ENCODE measurements at regions not wholly inside any gene's neighbourhood (a gene's known extent, or its start where the extent isn't known, plus 50 kb on each side); places are given as distances from the start of the nearest gene placed in this dataset.

- no peak overlapping the region for H3K27ac ChIP-seq (ENCODE audit: control insufficient read depth, insufficient read depth, low read length)
- no peak overlapping the region for H2AFZ ChIP-seq (ENCODE audit: control insufficient read depth, low read length)
- H3K9me1 ChIP-seq (ENCODE audit: control insufficient read depth, extremely low read depth, insufficient read depth, low read length), result no peaks in the 10 kb centered on the region
- TF ChIP-seq EZH2 (IDR thresholded peaks at IDR 0.05; ENCODE audit: low read length) (no peak), CTCF (optimal IDR thresholded peaks at IDR 0.05 in 1 of 3, IDR thresholded peaks at IDR 0.05 in 1 of 3, conservative IDR thresholded peaks at IDR 0.05 in 1 of 3; ENCODE audit: extremely low read depth in 1 of 3, insufficient read depth in 2 of 3, low read length in 3 of 3) (no peak)
- no peaks in the 10 kb centered on the region for H3K9me3 ChIP-seq (ENCODE audit: control insufficient read depth, low read depth, low read length)
- dilution Hi-C loops (cut with MboI; ENCODE audit: extremely low pct_ligation_motif_present, low sequenced_read_pairs), result no loop called here
- no peaks in the 10 kb centered on the region for H4K20me1 ChIP-seq (ENCODE audit: control insufficient read depth, extremely low read depth, insufficient read depth, low read length)
- no peak overlapping the region for H3K9ac ChIP-seq (ENCODE audit: control insufficient read depth, extremely low read depth, insufficient read depth, low read length)
- peaks cover 14% of the 10 kb centered on the region for H3K4me1 ChIP-seq (ENCODE audit: control insufficient read depth, extremely low read depth, insufficient read depth, low read length)
- DNase-seq (ENCODE audit: low read depth, low spot score), result no peak
- H3K4me2 ChIP-seq (ENCODE audit: control insufficient read depth, extremely low read depth, insufficient read depth, low read depth, low read length), result no peak overlapping the region
- no peak for FAIRE-seq
- no peak overlapping the region for H3K4me3 ChIP-seq (ENCODE audit: control insufficient read depth in 2 of 3, extremely low read depth in 1 of 3, insufficient read depth in 2 of 3, low read depth in 1 of 3, low read length in 3 of 3)
- H3K79me2 ChIP-seq (ENCODE audit: control insufficient read depth, insufficient read depth, low read length), result no peaks in the 10 kb centered on the region
- H3K27me3 ChIP-seq (ENCODE audit: control insufficient read depth, extremely low read depth, insufficient read depth, low read length), result peaks cover 23% of the 10 kb centered on the region
- no peaks in the 10 kb centered on the region for H3K36me3 ChIP-seq (ENCODE audit: control insufficient read depth in 2 of 2, extremely low read depth in 1 of 2, insufficient read depth in 2 of 2, low read length in 2 of 2)
Observed at GRCh38 chr5:73306741-73307275, 133.8 kb downstream of the TMEM174 start.

- H3K27ac ChIP-seq (ENCODE audit: control insufficient read depth, insufficient read depth, low read length), result no peak overlapping the region
- H3K27me3 ChIP-seq (ENCODE audit: control insufficient read depth, extremely low read depth, insufficient read depth, low read length), result peaks cover 29% of the 10 kb centered on the region
- H3K9me3 ChIP-seq (ENCODE audit: control insufficient read depth, low read depth, low read length), result no peaks in the 10 kb centered on the region
- H3K9me1 ChIP-seq (ENCODE audit: control insufficient read depth, extremely low read depth, insufficient read depth, low read length), result no peaks in the 10 kb centered on the region
- TF ChIP-seq CTCF (optimal IDR thresholded peaks at IDR 0.05 in 1 of 3, IDR thresholded peaks at IDR 0.05 in 1 of 3, conservative IDR thresholded peaks at IDR 0.05 in 1 of 3; ENCODE audit: extremely low read depth in 1 of 3, insufficient read depth in 2 of 3, low read length in 3 of 3) (no peak), EZH2 (IDR thresholded peaks at IDR 0.05; ENCODE audit: low read length) (no peak)
- dilution Hi-C loops (cut with MboI; ENCODE audit: extremely low pct_ligation_motif_present, low sequenced_read_pairs), result no loop called here
- H3K4me3 ChIP-seq (ENCODE audit: control insufficient read depth in 2 of 3, extremely low read depth in 1 of 3, insufficient read depth in 2 of 3, low read depth in 1 of 3, low read length in 3 of 3), result no peak overlapping the region
- H4K20me1 ChIP-seq (ENCODE audit: control insufficient read depth, extremely low read depth, insufficient read depth, low read length), result no peaks in the 10 kb centered on the region
- no peak overlapping the region for H2AFZ ChIP-seq (ENCODE audit: control insufficient read depth, low read length)
- H3K79me2 ChIP-seq (ENCODE audit: control insufficient read depth, insufficient read depth, low read length), result no peaks in the 10 kb centered on the region
- FAIRE-seq, result no peak
- H3K9ac ChIP-seq (ENCODE audit: control insufficient read depth, extremely low read depth, insufficient read depth, low read length), result no peak overlapping the region
- no peak overlapping the region for H3K4me2 ChIP-seq (ENCODE audit: control insufficient read depth, extremely low read depth, insufficient read depth, low read depth, low read length)
- H3K4me1 ChIP-seq (ENCODE audit: control insufficient read depth, extremely low read depth, insufficient read depth, low read length), result peaks cover 9% of the 10 kb centered on the region
- DNase-seq (ENCODE audit: low read depth, low spot score), result no peak
- H3K36me3 ChIP-seq (ENCODE audit: control insufficient read depth in 2 of 2, extremely low read depth in 1 of 2, insufficient read depth in 2 of 2, low read length in 2 of 2), result no peaks in the 10 kb centered on the region
Observed at GRCh38 chr5:73306078-73306719, 133.2 kb downstream of the TMEM174 start.
